DND-41 (cell line): ENCODE measurements at regions not wholly inside any gene's neighbourhood (a gene's known extent, or its start where the extent isn't known, plus 50 kb on each side); places are given as distances from the start of the nearest gene placed in this dataset.

Experiments
- ATAC-seq: fragments of 200-7000 bp; cut with Tn5 transposase; 3 replicates; pipeline ENCODE4 v1.9.1; 2021; ENCODE audit warnings: low read depth; ENCODE audit not compliant: insufficient read depth
- DNase-seq: peaks from one replicate; pipeline ENCODE4 v3.0.0-alpha.2; 2020
- H2AFZ ChIP-seq: 2 replicates; pipeline ENCODE4 v1.6.0; 2012; ENCODE audit warnings: low read depth, low read length
- H3K27ac ChIP-seq: 2 replicates; pipeline ENCODE4 v1.5.1; 2012; ENCODE audit warnings: low read length, inconsistent platforms
- H3K27me3 ChIP-seq: fragments of 200-600 bp; sonication (generic); 2 replicates; pipeline ENCODE4 v1.6.0; 2012; ENCODE audit warnings: low read length, mild to moderate bottlenecking, inconsistent platforms; ENCODE audit not compliant: insufficient read depth, poor library complexity
- H3K36me3 ChIP-seq: 2 replicates; pipeline ENCODE4 v1.5.1; 2012; ENCODE audit warnings: low read length, inconsistent platforms; ENCODE audit not compliant: insufficient read depth
- H3K4me1 ChIP-seq: 2 replicates; pipeline ENCODE4 v1.5.1; 2012; ENCODE audit warnings: mild to moderate bottlenecking, low read length; ENCODE audit not compliant: insufficient read depth
- H3K4me2 ChIP-seq: 2 replicates; pipeline ENCODE4 v1.6.0; 2012; ENCODE audit warnings: mild to moderate bottlenecking, moderate library complexity, low read length, inconsistent platforms; ENCODE audit not compliant: insufficient read depth
- H3K4me3 ChIP-seq, 2 experiments: fragments of 200-600 bp in 1 of 2; shearing (Covaris generic) in 1 of 2; 2 replicates each; pipeline ENCODE4 v1.5.1; 2012 to 2016; ENCODE audit warnings: inconsistent platforms in 2 of 2, low read length in 2 of 2, mild to moderate bottlenecking in 2 of 2, low read depth in 1 of 2, moderate library complexity in 1 of 2
- H3K79me2 ChIP-seq: 2 replicates; pipeline ENCODE4 v1.6.0; 2012; ENCODE audit warnings: low read length, inconsistent platforms; ENCODE audit not compliant: insufficient read depth
- H3K9ac ChIP-seq: 2 replicates; pipeline ENCODE4 v1.6.0; 2012; ENCODE audit warnings: low read depth, mild to moderate bottlenecking, inconsistent platforms, low read length, moderate library complexity
- H3K9me3 ChIP-seq: 2 replicates; pipeline ENCODE4 v1.5.1; 2012; ENCODE audit warnings: low read length, moderate library complexity, mild to moderate bottlenecking, inconsistent platforms; ENCODE audit not compliant: insufficient read depth, severe bottlenecking
- H4K20me1 ChIP-seq: 2 replicates; pipeline ENCODE4 v1.6.0; 2012; ENCODE audit warnings: low read length; ENCODE audit not compliant: insufficient read depth
- CTCF ChIP-seq: IDR thresholded peaks from 2 replicates; pipeline ENCODE4 v1.5.1; 2012; ENCODE audit warnings: borderline replicate concordance, low read length, moderate library complexity, mild to moderate bottlenecking; ENCODE audit not compliant: poor library complexity, severe bottlenecking; ENCODE audit errors: extremely low read depth
- EZH2 ChIP-seq: IDR thresholded peaks from 3 replicates; pipeline ENCODE4 v1.6.1; 2012; ENCODE audit warnings: borderline replicate concordance, low read depth, mild to moderate bottlenecking, moderate library complexity, low read length, inconsistent platforms; ENCODE audit not compliant: severe bottlenecking

DNA sequence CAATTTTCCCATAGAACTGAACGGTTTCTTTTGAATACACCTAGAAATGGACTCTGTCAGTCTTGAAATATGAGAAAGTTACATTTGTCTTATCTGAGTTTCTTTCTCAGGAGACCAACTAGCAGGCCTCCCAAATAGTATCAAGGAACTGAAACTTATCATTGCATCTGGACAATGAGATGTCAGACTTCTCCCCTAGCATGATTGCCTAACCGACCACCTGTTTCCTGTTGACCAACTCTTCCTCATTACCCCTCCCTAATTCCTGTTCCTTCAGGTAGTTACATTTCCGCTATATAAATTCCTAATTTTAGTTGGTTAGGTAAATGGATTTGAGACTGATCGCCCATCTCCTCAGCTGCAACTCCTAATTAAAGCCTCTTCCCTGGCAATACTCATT is 1587.3 kb downstream of the NCAM2 start:
- H3K4me3 ChIP-seq: no peak overlapping the region
- peaks cover 4% of the 10 kb centered on the region; the same call in 1 of the 2 replicates for H3K4me1 ChIP-seq
- no peaks in the 10 kb centered on the region for H3K36me3 ChIP-seq
- no peak overlapping the region for H3K9ac ChIP-seq
- DNase-seq (no peak), ATAC-seq (no peak)
- TF ChIP-seq CTCF (no peak), EZH2 (no peak)
- no peaks in the 10 kb centered on the region for H3K27me3 ChIP-seq
- H3K27ac ChIP-seq: no peak overlapping the region
- H2AFZ ChIP-seq: 0 out of 2 replicates have a peak overlapping the region, but pooled peaks have one; percentile 25
- H3K9me3 ChIP-seq: peaks cover 3% of the 10 kb centered on the region
- no peaks in the 10 kb centered on the region for H4K20me1 ChIP-seq
- no peak overlapping the region for H3K4me2 ChIP-seq
- H3K79me2 ChIP-seq: no peaks in the 10 kb centered on the region

DNA sequence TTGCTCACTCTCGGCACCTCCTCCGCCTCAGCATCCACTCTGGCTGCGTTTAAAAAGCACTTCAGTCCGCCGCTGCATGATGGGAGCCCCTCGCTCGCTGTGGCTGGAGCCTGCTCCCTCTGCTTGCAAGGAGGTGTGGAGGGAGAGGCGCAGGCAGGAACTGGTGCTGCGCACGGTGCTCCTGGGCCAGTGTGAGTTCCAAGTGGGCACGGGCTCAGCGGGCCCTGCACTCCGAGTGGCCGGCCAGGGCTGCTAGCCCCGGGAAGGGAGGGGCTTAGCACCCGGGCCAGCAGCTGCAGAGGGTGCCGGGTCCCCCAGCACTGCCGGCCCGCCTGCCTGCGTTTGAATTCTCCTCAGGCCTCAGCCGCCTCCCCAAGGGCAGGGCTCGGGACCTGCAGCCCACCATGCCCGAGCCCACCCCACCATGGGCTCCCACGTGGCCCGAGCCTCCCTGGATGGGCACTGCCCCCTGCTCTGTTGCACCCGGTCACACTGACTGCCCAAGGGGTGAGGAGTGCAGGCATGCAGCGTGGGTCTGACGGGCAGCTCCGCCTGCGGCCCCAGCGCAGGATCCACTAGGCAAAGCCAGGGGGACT is 1599.5 kb downstream of the NCAM2 start:
- Histone ChIP-seq H3K9me3 (peaks cover 10% of the 10 kb centered on the region), H4K20me1 (no peaks in the 10 kb centered on the region), H3K4me3 (no peak overlapping the region), H3K27me3 (no peaks in the 10 kb centered on the region), H3K27ac (no peak overlapping the region), H3K36me3 (no peaks in the 10 kb centered on the region), H3K4me2 (no peak overlapping the region), H3K79me2 (no peaks in the 10 kb centered on the region), H2AFZ (peak overlapping the region; percentile 36; the same call in 1 of the 2 replicates), H3K4me1 (no peaks in the 10 kb centered on the region), H3K9ac (no peak overlapping the region)
- ATAC-seq: no peak
- TF ChIP-seq EZH2 (no peak), CTCF (no peak)
- no peak for DNase-seq

GRCh38 chr21:22609802-22610201 is 1611.6 kb downstream of the NCAM2 start:
- Histone ChIP-seq H3K4me3 (no peak overlapping the region), H3K36me3 (no peaks in the 10 kb centered on the region), H3K27me3 (no peaks in the 10 kb centered on the region), H2AFZ (no peak overlapping the region), H3K27ac (no peak overlapping the region), H3K4me1 (no peaks in the 10 kb centered on the region), H3K79me2 (no peaks in the 10 kb centered on the region), H3K9me3 (no peaks in the 10 kb centered on the region), H3K9ac (no peak overlapping the region), H4K20me1 (no peaks in the 10 kb centered on the region), H3K4me2 (no peak overlapping the region)
- ATAC-seq (no peak), DNase-seq (no peak)
- no peak for TF ChIP-seq EZH2
- no peak for TF ChIP-seq CTCF

- H3K27me3 ChIP-seq: no peaks in the 10 kb centered on the region
- H3K9me3 ChIP-seq: no peaks in the 10 kb centered on the region
- DNase-seq (no peak), ATAC-seq (no peak)
- H3K4me2 ChIP-seq: no peak overlapping the region
- no peaks in the 10 kb centered on the region for H3K4me1 ChIP-seq
- no peak overlapping the region for H3K27ac ChIP-seq
- H3K4me3 ChIP-seq: no peak overlapping the region
- no peak for TF ChIP-seq EZH2
- no peak for TF ChIP-seq CTCF
- no peaks in the 10 kb centered on the region for H3K36me3 ChIP-seq
- no peak overlapping the region for H3K9ac ChIP-seq
- no peaks in the 10 kb centered on the region for H3K79me2 ChIP-seq
- no peaks in the 10 kb centered on the region for H4K20me1 ChIP-seq
- H2AFZ ChIP-seq: no peak overlapping the region
Measured at GRCh38 chr21:22627911-22628310, 1629.7 kb downstream of the NCAM2 start.
